Kidney epithelial cell (primary cell): ENCODE measurements at regions not wholly inside any gene's neighbourhood (a gene's known extent, or its start where the extent isn't known, plus 50 kb on each side); places are given as distances from the start of the nearest gene placed in this dataset.

Experiments
- DNase-seq: peaks from one replicate; pipeline ENCODE4 v3.0.0-alpha.2; 2010; ENCODE audit warnings: low read depth
- H3K27me3 ChIP-seq: 2 replicates; pipeline ENCODE4 v1.6.0; 2011; ENCODE audit warnings: low read length; ENCODE audit not compliant: control insufficient read depth, insufficient read depth
- H3K36me3 ChIP-seq: 2 replicates; pipeline ENCODE4 v1.5.1; 2011; ENCODE audit warnings: low read length; ENCODE audit not compliant: control insufficient read depth, insufficient read depth
- H3K4me3 ChIP-seq: 2 replicates; pipeline ENCODE4 v1.5.1; 2011; ENCODE audit warnings: low read depth, mild to moderate bottlenecking, control low read depth, low read length
- CTCF ChIP-seq: IDR thresholded peaks from 2 replicates; pipeline ENCODE4 v1.5.1; 2011; ENCODE audit warnings: mild to moderate bottlenecking, moderate library complexity, low read length, control low read depth, inconsistent platforms; ENCODE audit not compliant: insufficient read depth, poor library complexity, severe bottlenecking

- no peak for TF ChIP-seq CTCF
- Histone ChIP-seq H3K27me3 (no peaks in the 10 kb centered on the region), H3K4me3 (no peak overlapping the region), H3K36me3 (no peaks in the 10 kb centered on the region)
- no peak for DNase-seq
Observed at GRCh38 chr11:115677190-115677589, 173.0 kb upstream of the CADM1 start.

- TF ChIP-seq CTCF = no peak
- no peak for DNase-seq
- no peaks in the 10 kb centered on the region for H3K27me3 ChIP-seq
Observed at GRCh38 chr11:115676768-115677167, 172.6 kb upstream of the CADM1 start.

GRCh38 chr11:115676206-115676605 is 172.0 kb upstream of the CADM1 start:
- Histone ChIP-seq H3K27me3 (no peaks in the 10 kb centered on the region), H3K4me3 (no peak overlapping the region), H3K36me3 (no peaks in the 10 kb centered on the region)
- DNase-seq = no peak
- no peak for TF ChIP-seq CTCF

More at GRCh38 chr11:115676768-115677167, 172.6 kb upstream of the CADM1 start:
- no peaks in the 10 kb centered on the region for H3K36me3 ChIP-seq
- H3K4me3 ChIP-seq = no peak overlapping the region

- H3K36me3 ChIP-seq = no peaks in the 10 kb centered on the region
- H3K4me3 ChIP-seq = no peak overlapping the region
- no peak for TF ChIP-seq CTCF
- no peak for DNase-seq
- H3K27me3 ChIP-seq = no peaks in the 10 kb centered on the region
Observed at GRCh38 chr11:115674937-115675544, 170.8 kb upstream of the CADM1 start.

GRCh38 chr11:115674176-115674936 is 170.1 kb upstream of the CADM1 start:
- DNase-seq = no peak
- Histone ChIP-seq H3K27me3 (no peaks in the 10 kb centered on the region), H3K36me3 (no peaks in the 10 kb centered on the region), H3K4me3 (no peak overlapping the region)
- TF ChIP-seq CTCF = no peak
